ENCODE measurements at regions not wholly inside any gene's neighbourhood (a gene's known extent, or its start where the extent isn't known, plus 50 kb on each side); places are given as distances from the start of the nearest gene placed in this dataset.

- Histone ChIP-seq H3K4me2 (no peak overlapping the region), H3K4me1 (peaks cover 19% of the 10 kb centered on the region), H3K9me3 (ENCODE audit: low read depth) (no peaks in the 10 kb centered on the region), H3K4me3 (no peak overlapping the region), H3K36me3 (no peaks in the 10 kb centered on the region), H3K9ac (no peak overlapping the region), H3K79me2 (ENCODE audit: low read depth) (no peaks in the 10 kb centered on the region), H3K27ac (no peak overlapping the region), H3F3A (ENCODE audit: low read depth) (peaks cover 8% of the 10 kb centered on the region), H2AFZ (replicated peaks) (no peak overlapping the region), H3K27me3 (no peaks in the 10 kb centered on the region), H4K20me1 (ENCODE audit: low read depth) (no peaks in the 10 kb centered on the region)
- Mint-ChIP-seq H3K36me3 (peaks cover 52% of the 10 kb centered on the region), H3K4me1 (peaks cover 13% of the 10 kb centered on the region), H3K27me3 (ENCODE audit: insufficient read depth, low read depth) (no peaks in the 10 kb centered on the region), H3K9me3 (no peaks in the 10 kb centered on the region), H3K27ac (no peak overlapping the region), H3K4me3 (no peak overlapping the region)
- TF ChIP-seq CTCF (IDR thresholded peaks at IDR 0.05): no peak
- TF ChIP-seq EZH2 (IDR thresholded peaks at IDR 0.05): no peak
- TF ChIP-seq EZH2phosphoT487 (IDR thresholded peaks at IDR 0.05): no peak
- no peak for DNase-seq (ENCODE audit: low spot score)
Observed at GRCh38 chr11:92802644-92803043, 166.8 kb upstream of the MTNR1B start.

GRCh38 chr11:92803391-92803790 is 166.1 kb upstream of the MTNR1B start:
- Mint-ChIP-seq H3K27ac (no peak overlapping the region), H3K36me3 (peaks cover 49% of the 10 kb centered on the region), H3K4me3 (no peak overlapping the region), H3K27me3 (ENCODE audit: insufficient read depth, low read depth) (no peaks in the 10 kb centered on the region), H3K4me1 (peaks cover 13% of the 10 kb centered on the region), H3K9me3 (no peaks in the 10 kb centered on the region)
- H3K4me2 ChIP-seq: no peak overlapping the region
- H3F3A ChIP-seq (ENCODE audit: low read depth): peaks cover 8% of the 10 kb centered on the region
- DNase-seq (ENCODE audit: low spot score): no peak
- H2AFZ ChIP-seq (replicated peaks): no peak overlapping the region
- H3K79me2 ChIP-seq (ENCODE audit: low read depth): no peaks in the 10 kb centered on the region
- TF ChIP-seq CTCF (IDR thresholded peaks at IDR 0.05) (no peak), EZH2 (IDR thresholded peaks at IDR 0.05) (no peak)
- H3K27ac ChIP-seq: no peak overlapping the region
- no peaks in the 10 kb centered on the region for H3K9me3 ChIP-seq (ENCODE audit: low read depth)
- no peaks in the 10 kb centered on the region for H3K27me3 ChIP-seq
- H3K9ac ChIP-seq: no peak overlapping the region
- H3K4me3 ChIP-seq: no peak overlapping the region
- no peaks in the 10 kb centered on the region for H4K20me1 ChIP-seq (ENCODE audit: low read depth)
- H3K4me1 ChIP-seq: peaks cover 19% of the 10 kb centered on the region
- H3K36me3 ChIP-seq: no peaks in the 10 kb centered on the region

- Histone ChIP-seq H3F3A (ENCODE audit: low read depth) (peaks cover 8% of the 10 kb centered on the region), H3K4me2 (peak overlapping the region; percentile 39), H3K4me1 (peaks cover 25% of the 10 kb centered on the region), H3K9me3 (ENCODE audit: low read depth) (no peaks in the 10 kb centered on the region), H3K27ac (peak overlapping the region; percentile 65), H4K20me1 (ENCODE audit: low read depth) (no peaks in the 10 kb centered on the region), H3K36me3 (no peaks in the 10 kb centered on the region), H3K4me3 (no peak overlapping the region), H3K79me2 (ENCODE audit: low read depth) (no peaks in the 10 kb centered on the region), H2AFZ (replicated peaks) (no peak overlapping the region), H3K9ac (no peak overlapping the region), H3K27me3 (no peaks in the 10 kb centered on the region)
- no peak overlapping the region for H3K4me3 Mint-ChIP-seq
- H3K36me3 Mint-ChIP-seq: peaks cover 40% of the 10 kb centered on the region
- peak; percentile 29 for DNase-seq (ENCODE audit: low spot score)
- peaks cover 2% of the 10 kb centered on the region for H3K27me3 Mint-ChIP-seq (ENCODE audit: insufficient read depth, low read depth)
- H3K4me1 Mint-ChIP-seq: peaks cover 13% of the 10 kb centered on the region
- no peaks in the 10 kb centered on the region for H3K9me3 Mint-ChIP-seq
- H3K27ac Mint-ChIP-seq: no peak overlapping the region
- TF ChIP-seq CTCF (IDR thresholded peaks at IDR 0.05) (no peak), EZH2phosphoT487 (IDR thresholded peaks at IDR 0.05) (no peak), EZH2 (IDR thresholded peaks at IDR 0.05) (no peak)
Observed at GRCh38 chr11:92804388-92804966, 165.0 kb upstream of the MTNR1B start.
